ENCODE measurements at regions not wholly inside any gene's neighbourhood (a gene's known extent, or its start where the extent isn't known, plus 50 kb on each side); places are given as distances from the start of the nearest gene placed in this dataset.
"Not testable (repeated sequence)": the region's sequence is repeated elsewhere in the genome, so short reads cannot be mapped to it uniquely, and the experiment has no call there.

DNA sequence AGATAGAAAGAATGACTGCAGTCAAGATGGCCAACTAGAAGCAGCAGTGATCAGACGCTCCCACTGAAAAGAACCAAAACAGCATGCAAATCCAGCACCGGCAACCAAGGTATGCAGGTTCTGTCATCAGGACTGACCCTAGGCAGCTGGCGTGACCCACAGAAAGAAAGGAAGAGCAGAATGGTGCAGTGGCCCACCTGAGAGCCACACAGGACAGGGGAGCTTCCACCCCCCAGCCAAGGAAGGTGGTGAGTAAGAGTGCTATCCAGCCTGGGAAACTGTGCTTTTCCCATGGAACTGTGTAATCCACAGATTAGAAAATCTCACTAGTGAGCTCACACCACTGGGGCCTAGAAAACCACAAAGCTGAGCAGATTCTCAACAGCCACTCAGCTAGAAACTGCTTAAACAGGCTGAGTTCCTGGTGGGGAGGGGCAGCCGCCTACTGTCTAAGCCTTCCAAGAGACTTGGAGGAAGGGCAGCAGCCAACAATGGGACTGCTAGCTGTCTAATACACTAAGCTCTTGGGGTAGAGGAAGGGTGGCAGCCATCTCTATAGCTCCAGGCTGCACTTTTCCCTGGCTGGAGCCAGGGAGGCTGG is 127.9 kb downstream of the EVA1A start:
- no peaks in the 10 kb centered on the region for H3K36me3 Mint-ChIP-seq
- peaks cover 0 to 2% of the 10 kb centered on the region in 2 donors for H3K4me1 Mint-ChIP-seq (ENCODE audit: low read depth in 2 of 2)
- H3K27me3 Mint-ChIP-seq = peaks cover 13 to 17% of the 10 kb centered on the region in 2 donors
- DNase-seq (ENCODE audit: low spot score) = no peak
- ATAC-seq = no peak
- H3K4me3 Mint-ChIP-seq = no peak overlapping the region
- H3K9me3 Mint-ChIP-seq = peaks cover 7% of the 10 kb centered on the region
- H3K27ac Mint-ChIP-seq = no peak overlapping the region

DNA sequence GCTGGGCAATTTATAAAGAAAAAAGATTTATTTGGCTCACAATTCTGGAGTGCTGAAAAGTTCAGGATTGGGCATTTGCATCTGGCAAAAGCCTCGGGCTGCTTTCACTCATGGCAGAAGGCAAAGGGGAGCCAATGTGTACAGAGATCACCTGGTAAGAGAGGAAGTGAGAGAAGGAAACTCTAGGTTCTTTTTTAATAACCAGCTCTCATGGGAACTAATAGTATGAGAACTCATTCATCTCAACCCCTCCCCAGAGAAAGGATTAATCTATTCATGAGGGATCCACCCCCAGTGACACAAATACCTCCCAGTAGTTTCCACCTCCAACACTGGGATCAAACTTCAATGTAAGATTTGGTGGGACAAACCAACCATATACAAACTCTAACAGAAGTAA is 129.0 kb downstream of the EVA1A start:
- Mint-ChIP-seq H3K36me3 (no peaks in the 10 kb centered on the region), H3K27ac (no peak overlapping the region), H3K9me3 (peaks cover 7% of the 10 kb centered on the region), H3K4me3 (no peak overlapping the region), H3K4me1 (ENCODE audit: low read depth in 2 of 2) (peaks cover 0 to 2% of the 10 kb centered on the region in 2 donors), H3K27me3 (peaks cover 17% of the 10 kb centered on the region in 2 donors)
- no peak for DNase-seq (ENCODE audit: low spot score)
- no peak for ATAC-seq

DNA sequence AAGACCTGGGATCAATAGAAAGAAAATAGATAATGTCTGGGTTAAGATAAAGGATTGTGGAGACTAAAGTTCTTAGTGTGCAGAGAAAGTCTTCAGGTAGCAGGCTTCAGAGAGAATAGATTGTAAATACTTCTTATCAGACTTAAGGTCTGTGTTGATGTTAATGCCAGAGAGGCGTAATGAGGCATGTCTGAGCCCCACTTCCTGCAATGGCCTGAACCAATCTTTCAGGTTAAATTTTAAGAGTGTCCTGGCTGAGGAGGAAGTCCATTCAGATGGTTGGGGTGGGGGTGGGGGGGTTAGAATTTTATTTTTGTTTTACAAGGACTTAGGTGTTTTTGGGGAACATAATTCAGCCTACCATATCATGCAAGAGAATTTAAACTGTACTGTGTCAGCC is 129.5 kb downstream of the EVA1A start:
- Mint-ChIP-seq H3K36me3 (no peaks in the 10 kb centered on the region), H3K27ac (no peak overlapping the region), H3K27me3 (peaks cover 13 to 15% of the 10 kb centered on the region in 2 donors), H3K9me3 (peaks cover 7% of the 10 kb centered on the region), H3K4me1 (ENCODE audit: low read depth in 2 of 2) (peaks cover 0 to 2% of the 10 kb centered on the region in 2 donors), H3K4me3 (no peak overlapping the region)
- DNase-seq (ENCODE audit: low spot score) (no peak), ATAC-seq (no peak)

DNA sequence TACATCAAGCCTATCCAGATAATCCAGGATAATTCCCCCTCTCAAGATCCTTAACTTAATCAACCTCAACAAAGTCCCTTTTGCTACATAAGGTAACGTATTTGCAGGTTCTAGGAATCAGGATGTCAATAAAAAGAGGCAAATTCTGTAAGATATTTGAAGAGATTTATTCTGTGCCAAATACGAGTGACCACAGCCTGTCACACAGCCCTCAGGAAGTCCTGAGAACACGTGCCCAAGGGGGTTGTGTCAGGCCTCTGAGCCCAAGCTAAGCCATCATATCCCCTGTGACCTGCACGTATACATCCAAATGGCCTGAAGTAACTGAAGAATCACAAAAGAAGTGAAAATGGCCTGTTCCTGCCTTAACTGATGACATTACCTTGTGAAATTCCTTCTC is 130.3 kb downstream of the EVA1A start:
- H3K36me3 Mint-ChIP-seq; H3K4me3 Mint-ChIP-seq; H3K9me3 Mint-ChIP-seq; DNase-seq (ENCODE audit: low spot score); H3K4me1 Mint-ChIP-seq (ENCODE audit: low read depth in 2 of 2); ATAC-seq; H3K27ac Mint-ChIP-seq: not testable (repeated sequence)
- peaks cover 13 to 14% of the 10 kb centered on the region in 2 donors for H3K27me3 Mint-ChIP-seq

DNA sequence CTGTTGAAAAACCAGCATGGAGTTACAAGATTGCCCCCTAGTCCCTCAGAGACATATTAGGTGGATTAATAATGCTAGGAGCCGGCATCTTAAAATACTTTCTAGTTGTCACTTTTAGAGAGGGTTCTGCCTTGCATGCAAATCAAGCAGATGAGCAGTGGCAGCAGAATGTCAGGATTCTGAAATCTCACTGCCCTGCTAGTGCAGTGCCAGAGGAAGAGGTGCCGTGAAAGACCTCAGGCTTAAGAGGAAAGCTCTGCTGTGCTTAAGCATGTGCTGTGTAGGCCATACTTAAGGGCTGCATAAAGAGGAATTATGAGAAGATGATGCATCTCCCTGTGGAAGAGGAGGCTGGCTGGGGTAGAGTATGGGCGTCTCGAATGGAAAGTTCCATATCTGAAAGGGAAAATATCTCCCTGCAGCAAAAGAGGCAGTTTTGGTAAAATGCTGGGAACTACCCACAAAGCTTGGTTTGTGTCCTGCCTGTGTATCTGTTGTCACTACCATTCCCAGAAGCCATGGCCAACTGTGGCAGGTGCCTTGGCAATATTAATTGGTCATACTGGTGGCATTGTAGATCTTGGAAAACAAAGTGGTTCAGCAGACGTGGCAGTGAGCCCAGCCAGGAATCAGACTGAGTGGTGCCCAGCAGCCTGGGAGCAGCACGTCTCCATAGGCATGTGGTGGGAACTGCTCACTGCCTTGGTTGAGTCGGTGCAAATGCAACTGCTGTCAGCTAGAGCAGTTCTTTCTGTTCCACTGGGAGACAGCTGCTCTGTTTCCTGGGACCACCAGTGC is 131.9 kb downstream of the EVA1A start:
- Mint-ChIP-seq H3K36me3 (no peaks in the 10 kb centered on the region), H3K27me3 (peaks cover 2 to 11% of the 10 kb centered on the region in 2 donors), H3K27ac (no peak overlapping the region), H3K4me1 (ENCODE audit: low read depth in 2 of 2) (peaks cover 0 to 2% of the 10 kb centered on the region in 2 donors), H3K9me3 (peaks cover 2% of the 10 kb centered on the region), H3K4me3 (no peak overlapping the region)
- ATAC-seq (no peak), DNase-seq (ENCODE audit: low spot score) (no peak)

DNA sequence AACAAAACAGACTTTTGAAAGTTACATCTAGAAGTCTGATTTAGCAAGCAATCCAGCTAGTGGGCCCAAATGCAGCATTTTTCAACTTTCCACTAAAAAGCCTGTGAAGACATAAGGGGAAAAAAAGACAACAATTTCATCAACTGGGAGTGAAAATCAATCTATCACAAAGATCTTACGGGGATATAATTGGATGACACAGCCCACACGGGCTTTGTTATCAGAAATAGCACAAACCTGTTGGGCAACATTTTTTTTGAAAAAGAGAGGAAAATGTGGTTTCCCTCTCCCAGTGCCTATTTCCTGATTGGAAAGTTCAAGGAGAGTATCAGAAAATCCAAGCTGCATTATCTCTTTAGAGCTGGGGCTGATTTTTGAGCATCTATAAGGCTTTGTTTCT is 132.7 kb downstream of the EVA1A start:
- no peak overlapping the region for H3K27ac Mint-ChIP-seq
- H3K4me1 Mint-ChIP-seq (ENCODE audit: low read depth in 2 of 2) = peaks cover 0 to 2% of the 10 kb centered on the region in 2 donors
- ATAC-seq (no peak), DNase-seq (ENCODE audit: low spot score) (no peak)
- no peaks in the 10 kb centered on the region for H3K36me3 Mint-ChIP-seq
- H3K27me3 Mint-ChIP-seq = peaks cover 4 to 11% of the 10 kb centered on the region in 2 donors
- no peak overlapping the region for H3K4me3 Mint-ChIP-seq
- peaks cover 2% of the 10 kb centered on the region for H3K9me3 Mint-ChIP-seq

DNA sequence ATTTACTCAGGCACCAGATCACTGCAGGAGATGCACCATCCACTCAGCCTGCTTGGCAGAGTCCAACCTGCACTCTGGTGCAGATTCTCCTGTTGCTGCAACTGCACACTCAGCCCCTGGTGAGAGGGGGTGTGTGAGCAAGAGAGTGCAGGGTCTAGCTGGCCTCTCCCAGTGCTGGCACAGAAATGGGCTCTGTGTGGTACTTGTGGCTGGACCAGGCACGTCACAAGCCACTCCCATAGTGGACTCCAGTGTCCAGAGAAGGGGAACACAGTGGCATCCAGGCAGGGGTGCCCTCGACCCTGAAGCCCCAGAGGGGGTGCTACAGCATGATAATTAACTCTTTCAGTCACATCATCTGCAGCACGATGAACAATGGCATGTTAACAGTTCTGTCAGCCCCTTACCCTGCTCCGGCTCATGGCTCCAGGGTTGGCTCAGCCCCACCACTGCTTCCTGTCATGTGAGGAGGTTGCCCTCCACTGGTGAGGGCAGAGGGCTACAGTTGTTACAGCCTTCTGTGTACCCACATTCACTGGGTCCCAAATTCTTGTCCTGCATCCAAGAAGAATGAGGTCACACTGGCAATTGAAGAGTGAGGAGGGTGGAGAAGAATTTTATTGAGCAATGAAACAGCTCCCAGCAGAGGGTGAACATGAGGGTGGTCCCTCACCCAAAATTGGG is 135.7 kb downstream of the EVA1A start:
- no peak for DNase-seq (ENCODE audit: low spot score)
- Mint-ChIP-seq H3K4me3 (no peak overlapping the region), H3K4me1 (ENCODE audit: low read depth in 2 of 2) (peaks cover 0 to 2% of the 10 kb centered on the region in 2 donors), H3K36me3 (no peaks in the 10 kb centered on the region), H3K27me3 (peaks cover 8% of the 10 kb centered on the region in 2 donors), H3K9me3 (no peaks in the 10 kb centered on the region), H3K27ac (no peak overlapping the region)
- ATAC-seq = peak in 1 of 2 donors; percentile 45

DNA sequence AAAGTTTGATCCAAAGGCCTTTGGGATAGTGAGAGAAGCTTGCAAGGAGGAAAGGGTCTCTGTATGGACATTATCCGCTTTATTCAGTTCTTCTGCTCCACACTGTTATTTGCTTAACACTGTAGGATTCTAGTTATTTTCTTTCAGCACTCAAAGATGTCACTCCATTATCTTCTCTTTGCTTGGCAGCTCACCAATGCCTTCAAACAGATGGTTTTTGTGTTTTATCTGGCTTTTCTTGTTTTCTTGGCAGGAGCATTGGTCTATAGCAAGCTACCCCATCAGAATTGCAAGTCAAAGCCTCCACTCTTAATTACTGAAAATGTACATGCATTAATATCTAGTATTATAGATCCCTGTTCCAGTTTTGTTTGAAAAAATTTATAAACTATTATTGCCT is 138.8 kb downstream of the EVA1A start:
- no peak overlapping the region for H3K27ac Mint-ChIP-seq
- no peak for DNase-seq (ENCODE audit: low spot score)
- H3K27me3 Mint-ChIP-seq = peaks cover 6 to 8% of the 10 kb centered on the region in 2 donors
- no peaks in the 10 kb centered on the region for H3K9me3 Mint-ChIP-seq
- no peak for ATAC-seq
- H3K36me3 Mint-ChIP-seq = no peaks in the 10 kb centered on the region
- H3K4me3 Mint-ChIP-seq = no peak overlapping the region
- peaks cover 2% of the 10 kb centered on the region in 2 donors for H3K4me1 Mint-ChIP-seq (ENCODE audit: low read depth in 2 of 2)

DNA sequence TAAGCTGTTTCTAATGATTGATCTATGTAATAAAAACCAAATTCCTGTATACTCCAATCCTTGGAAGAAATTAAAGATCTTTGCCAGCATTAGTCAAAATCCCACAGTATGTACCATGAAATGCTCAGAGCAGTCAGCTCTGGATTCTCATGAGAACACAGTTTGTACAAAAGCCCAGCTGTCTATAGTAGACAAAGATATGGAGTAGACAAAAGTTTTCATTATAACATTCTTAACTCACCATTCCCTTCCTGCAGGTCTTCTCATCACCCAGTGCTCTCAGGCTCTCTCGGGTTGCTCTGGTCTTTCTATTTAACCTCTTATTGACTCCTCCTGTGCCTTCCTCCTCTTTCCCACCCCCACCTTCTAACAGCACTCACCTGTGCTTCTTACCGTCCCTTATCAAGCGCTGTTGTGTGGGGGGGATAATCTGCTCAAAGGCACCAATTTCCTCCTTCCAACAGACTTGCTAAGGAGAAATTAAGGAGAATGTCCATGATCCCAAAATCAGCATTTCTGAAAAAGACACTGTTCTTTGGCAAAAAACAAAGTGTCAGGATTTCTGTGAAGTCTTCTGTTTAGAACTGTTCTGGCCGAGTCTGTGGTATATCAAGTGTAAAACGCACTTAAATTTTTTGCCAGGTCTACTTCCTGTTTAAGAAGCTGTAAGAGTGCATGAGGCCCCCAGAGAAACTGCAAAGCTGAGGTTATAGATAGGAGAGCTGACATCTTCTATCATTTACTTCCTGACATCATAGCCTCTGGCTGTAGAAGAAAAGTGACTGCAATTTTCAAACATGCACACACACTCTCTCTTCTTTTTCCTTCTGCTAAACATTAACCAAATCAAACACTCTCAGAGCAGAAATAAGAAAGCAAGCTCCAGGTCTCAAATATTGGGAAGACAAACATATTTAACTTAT is 144.1 kb downstream of the EVA1A start:
- ATAC-seq = no peak
- Mint-ChIP-seq H3K4me1 (ENCODE audit: low read depth in 2 of 2) (peaks cover 9% of the 10 kb centered on the region in 2 donors), H3K36me3 (no peaks in the 10 kb centered on the region), H3K27me3 (peaks cover 0 to 5% of the 10 kb centered on the region in 2 donors), H3K4me3 (no peak overlapping the region), H3K9me3 (peaks cover 3% of the 10 kb centered on the region), H3K27ac (no peak overlapping the region)
- DNase-seq (ENCODE audit: low spot score) = no peak

DNA sequence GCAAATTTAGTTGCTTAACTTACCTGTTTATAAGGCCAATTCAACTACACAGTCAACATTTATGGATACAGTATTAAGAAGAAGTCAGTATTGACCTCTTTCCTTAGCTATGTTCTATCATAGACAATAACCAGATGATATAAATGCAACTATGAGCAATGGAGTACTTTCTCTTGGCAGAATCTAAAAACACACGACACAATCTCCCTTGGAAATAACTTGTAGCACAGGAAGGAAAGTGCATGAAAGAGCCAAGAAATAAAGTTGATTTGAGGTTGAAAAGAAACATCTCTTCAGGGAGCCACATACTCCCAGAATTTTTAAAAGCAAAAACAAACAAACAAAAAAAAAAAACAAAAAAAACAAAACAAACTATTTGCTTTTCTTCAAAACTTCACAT is 145.0 kb downstream of the EVA1A start:
- Mint-ChIP-seq H3K27ac (no peak overlapping the region), H3K4me1 (ENCODE audit: low read depth in 2 of 2) (peaks cover 9% of the 10 kb centered on the region in 2 donors), H3K27me3 (peaks cover 0 to 5% of the 10 kb centered on the region in 2 donors), H3K9me3 (peaks cover 3% of the 10 kb centered on the region), H3K36me3 (no peaks in the 10 kb centered on the region), H3K4me3 (no peak overlapping the region)
- no peak for DNase-seq (ENCODE audit: low spot score)
- ATAC-seq = no peak

DNA sequence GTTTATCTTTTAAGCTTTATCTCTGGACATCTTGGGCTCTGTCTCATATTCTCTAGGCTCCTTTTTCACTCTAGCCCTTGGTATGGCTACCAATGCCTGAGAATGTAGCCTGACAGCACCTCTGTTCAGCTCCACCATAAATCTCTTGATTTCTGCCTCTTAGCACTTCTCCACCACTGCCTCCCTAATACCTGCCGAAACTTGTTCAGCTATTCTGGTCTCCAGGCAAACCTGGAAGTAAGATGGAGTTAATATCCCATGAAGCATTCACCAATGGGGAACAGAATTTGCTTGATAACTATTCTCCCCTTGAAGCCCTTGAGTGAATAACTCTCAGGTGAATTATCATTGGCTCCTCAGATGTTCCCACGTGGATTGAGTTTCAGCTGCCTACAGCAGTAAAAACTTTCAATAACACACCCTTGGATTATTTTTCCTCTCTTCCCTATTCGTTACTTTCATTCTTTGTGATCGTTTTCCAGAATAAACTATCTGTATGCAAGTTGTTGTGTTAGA is 145.6 kb downstream of the EVA1A start:
- DNase-seq (ENCODE audit: low spot score) = no peak
- Mint-ChIP-seq H3K36me3 (peaks cover 5% of the 10 kb centered on the region), H3K9me3 (peaks cover 7% of the 10 kb centered on the region)

DNA sequence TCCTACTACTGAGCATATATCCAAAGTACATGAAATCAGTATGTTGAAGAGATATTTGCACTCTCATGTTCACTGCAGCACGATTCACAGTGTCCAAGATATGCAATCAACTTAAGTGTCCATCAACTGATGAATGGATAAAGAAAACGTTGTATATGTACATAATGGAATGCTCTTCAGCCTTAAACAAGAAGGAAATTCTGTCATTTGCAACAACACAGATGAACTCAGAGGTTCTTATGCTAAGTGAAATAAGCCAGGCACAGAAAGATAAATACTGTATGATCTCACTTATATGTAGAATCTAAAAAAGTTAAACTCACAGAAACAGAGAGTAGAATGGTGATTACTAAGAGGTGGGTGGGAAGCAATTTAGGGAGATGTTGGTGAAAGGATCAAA is 149.2 kb downstream of the EVA1A start:
- ATAC-seq = no peak
- H3K4me1 Mint-ChIP-seq (ENCODE audit: low read depth in 2 of 2) = peaks cover 3% of the 10 kb centered on the region in 2 donors
- H3K4me3 Mint-ChIP-seq = no peak overlapping the region
- peaks cover 2 to 15% of the 10 kb centered on the region in 2 donors for H3K27me3 Mint-ChIP-seq
- DNase-seq (ENCODE audit: low spot score) = no peak
- peaks cover 10% of the 10 kb centered on the region for H3K36me3 Mint-ChIP-seq
- no peak overlapping the region for H3K27ac Mint-ChIP-seq
- peaks cover 7% of the 10 kb centered on the region for H3K9me3 Mint-ChIP-seq

More for the DNA sequence above, 145.6 kb downstream of the EVA1A start:
- Mint-ChIP-seq H3K27ac (no peak overlapping the region), H3K27me3 (peaks cover 0 to 11% of the 10 kb centered on the region in 2 donors), H3K4me1 (ENCODE audit: low read depth in 2 of 2) (peaks cover 9% of the 10 kb centered on the region in 2 donors), H3K4me3 (no peak overlapping the region)
- no peak for ATAC-seq

DNA sequence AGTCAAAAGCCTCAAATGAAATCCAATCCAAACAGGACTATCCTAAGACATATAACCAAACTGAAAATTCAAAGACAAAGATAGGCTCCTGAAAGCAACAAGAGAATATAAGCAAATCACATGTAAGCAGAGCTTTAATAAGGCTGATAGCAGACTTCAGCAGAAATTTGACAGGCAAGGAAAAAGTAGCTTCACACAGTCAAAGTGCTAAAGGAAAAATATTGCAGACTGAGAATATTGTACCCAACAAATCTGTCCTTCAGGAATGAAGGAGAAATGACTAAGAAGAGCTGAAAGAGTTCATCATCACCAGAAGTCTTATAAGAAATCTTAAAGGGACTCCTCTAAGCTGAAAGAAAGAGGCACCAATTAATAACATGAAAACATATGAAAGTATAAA is 150.0 kb downstream of the EVA1A start:
- ATAC-seq = no peak
- Mint-ChIP-seq H3K9me3 (peaks cover 7% of the 10 kb centered on the region), H3K27me3 (peaks cover 2 to 15% of the 10 kb centered on the region in 2 donors), H3K27ac (no peak overlapping the region), H3K4me3 (no peak overlapping the region), H3K36me3 (peaks cover 10% of the 10 kb centered on the region), H3K4me1 (ENCODE audit: low read depth in 2 of 2) (no peaks in the 10 kb centered on the region)
- no peak for DNase-seq (ENCODE audit: low spot score)

Measured in natural killer cell treated with Interleukin-12 subunit alpha and Interleukin-12 subunit beta and Interleukin-15 and Interleukin-18, amount 100 ng/mL, for 72 hours (primary cell).